Keratinocyte (primary cell): ENCODE measurements at regions not wholly inside any gene's neighbourhood (a gene's known extent, or its start where the extent isn't known, plus 50 kb on each side); places are given as distances from the start of the nearest gene placed in this dataset.

ENCODE experiments used
- DNase-seq: peaks from one replicate; pipeline ENCODE4 v3.0.0-alpha.2; 2011; ENCODE audit warnings: low read depth, missing footprints, low spot score
- FAIRE-seq: peaks from 2 replicates; lab custom pipeline; 2011; peaks lifted over from hg19 to GRCh38; lab: Jason Lieb, UNC
- H2AFZ ChIP-seq: 2 replicates; pipeline ENCODE4 v1.6.0; 2012; ENCODE audit warnings: low read length, control low read depth, inconsistent platforms; ENCODE audit not compliant: control insufficient read depth
- H3K27ac ChIP-seq: 2 replicates; pipeline ENCODE4 v1.5.1; 2011; ENCODE audit warnings: low read length; ENCODE audit not compliant: control insufficient read depth, insufficient read depth
- H3K27me3 ChIP-seq: 3 replicates; pipeline ENCODE4 v1.6.0; 2011; ENCODE audit warnings: low read length; ENCODE audit not compliant: control insufficient read depth, insufficient read depth; ENCODE audit errors: extremely low read depth
- H3K36me3 ChIP-seq, 2 experiments: 2 replicates in 1 of 2; 3 replicates in 1 of 2; pipeline ENCODE4 v1.5.1; 2011; ENCODE audit warnings: low read length in 2 of 2, mild to moderate bottlenecking in 1 of 2; ENCODE audit not compliant: control insufficient read depth in 2 of 2, insufficient read depth in 2 of 2; ENCODE audit errors: extremely low read depth in 1 of 2
- H3K4me1 ChIP-seq: 3 replicates; pipeline ENCODE4 v1.5.1; 2011; ENCODE audit warnings: low read length; ENCODE audit not compliant: control insufficient read depth, insufficient read depth; ENCODE audit errors: extremely low read depth
- H3K4me2 ChIP-seq: 3 replicates; pipeline ENCODE4 v1.6.0; 2011; ENCODE audit warnings: low read depth, low read length; ENCODE audit not compliant: control insufficient read depth, insufficient read depth; ENCODE audit errors: extremely low read depth
- H3K4me3 ChIP-seq, 3 experiments: fragments of 200-600 bp in 1 of 3; sonication (generic) in 1 of 3; 2 replicates in 2 of 3; 3 replicates in 1 of 3; pipeline ENCODE4 v1.5.1; 2011 to 2016; ENCODE audit warnings: low read length in 3 of 3, mild to moderate bottlenecking in 3 of 3, control low read depth in 2 of 3, inconsistent platforms in 1 of 3, low read depth in 1 of 3, mixed read lengths in 1 of 3, mixed run types in 1 of 3, moderate library complexity in 1 of 3; ENCODE audit not compliant: control insufficient read depth in 2 of 3, insufficient read depth in 2 of 3; ENCODE audit errors: extremely low read depth in 1 of 3
- H3K79me2 ChIP-seq: 2 replicates; pipeline ENCODE4 v1.6.0; 2012; ENCODE audit warnings: low read length; ENCODE audit not compliant: control insufficient read depth, insufficient read depth
- H3K9ac ChIP-seq: 3 replicates; pipeline ENCODE4 v1.6.0; 2011; ENCODE audit warnings: low read length; ENCODE audit not compliant: control insufficient read depth, insufficient read depth; ENCODE audit errors: extremely low read depth
- H3K9me1 ChIP-seq: 3 replicates; pipeline ENCODE4 v1.6.0; 2011; ENCODE audit warnings: low read length; ENCODE audit not compliant: control insufficient read depth, insufficient read depth; ENCODE audit errors: extremely low read depth
- H3K9me3 ChIP-seq: 2 replicates; pipeline ENCODE4 v1.5.1; 2012; ENCODE audit warnings: low read depth, low read length; ENCODE audit not compliant: control insufficient read depth
- H4K20me1 ChIP-seq: 3 replicates; pipeline ENCODE4 v1.6.0; 2011; ENCODE audit warnings: low read length; ENCODE audit not compliant: control insufficient read depth, insufficient read depth; ENCODE audit errors: extremely low read depth
- CTCF ChIP-seq, 3 experiments: IDR thresholded peaks in 1 of 3; conservative IDR thresholded peaks in 1 of 3; optimal IDR thresholded peaks in 1 of 3; 2 replicates in 2 of 3; 3 replicates in 1 of 3; pipeline versions ENCODE3 to v1.5.1; 2011; ENCODE audit warnings: low read length in 3 of 3, mild to moderate bottlenecking in 3 of 3, moderate library complexity in 2 of 3, control low read depth in 1 of 3, inconsistent platforms in 1 of 3; ENCODE audit not compliant: insufficient read depth in 2 of 3; ENCODE audit errors: extremely low read depth in 1 of 3
- EZH2 ChIP-seq: IDR thresholded peaks from one replicate; pipeline ENCODE4 v1.6.1; 2012; ENCODE audit warnings: inconsistent platforms, mild to moderate bottlenecking, low read length, moderate library complexity
- dilution Hi-C: fragments of 300-500 bp; cut with MboI; formaldehyde crosslinking; loops from one replicate; pipeline ENCODE4 v1.7.0; 2020; ENCODE audit warnings: low sequenced_read_pairs; ENCODE audit not compliant: extremely low pct_ligation_motif_present

GRCh38 chr17:73984941-73985340, 218.5 kb upstream of the RPL38 start:
- no peak for FAIRE-seq
- dilution Hi-C loops = no loop called here

GRCh38 chr17:73985466-73986015, 217.9 kb upstream of the RPL38 start:
- Histone ChIP-seq H3K9me1 (no peaks in the 10 kb centered on the region), H3K79me2 (no peaks in the 10 kb centered on the region), H3K27me3 (no peaks in the 10 kb centered on the region), H3K9me3 (no peaks in the 10 kb centered on the region), H2AFZ (no peak overlapping the region), H4K20me1 (no peaks in the 10 kb centered on the region), H3K4me2 (no peak overlapping the region), H3K9ac (no peak overlapping the region), H3K4me1 (no peaks in the 10 kb centered on the region), H3K36me3 (no peaks in the 10 kb centered on the region), H3K27ac (no peak overlapping the region), H3K4me3 (no peak overlapping the region)
- dilution Hi-C loops = no loop called here
- DNase-seq = no peak
- no peak for FAIRE-seq
- no peak for TF ChIP-seq EZH2
- no peak for TF ChIP-seq CTCF (optimal IDR thresholded peaks at IDR 0.05 in 1 of 3, IDR thresholded peaks at IDR 0.05 in 1 of 3, conservative IDR thresholded peaks at IDR 0.05 in 1 of 3; ENCODE audit: extremely low read depth in 1 of 3, insufficient read depth in 2 of 3, low read length in 3 of 3)

More at GRCh38 chr17:73984941-73985340, 218.5 kb upstream of the RPL38 start:
- no peak overlapping the region for H3K27ac ChIP-seq
- no peaks in the 10 kb centered on the region for H3K36me3 ChIP-seq
- H3K79me2 ChIP-seq = no peaks in the 10 kb centered on the region
- H4K20me1 ChIP-seq = no peaks in the 10 kb centered on the region
- H3K4me3 ChIP-seq = no peak overlapping the region
- H3K4me2 ChIP-seq = no peak overlapping the region
- no peaks in the 10 kb centered on the region for H3K27me3 ChIP-seq
- DNase-seq = no peak
- no peaks in the 10 kb centered on the region for H3K9me3 ChIP-seq
- H3K9ac ChIP-seq = no peak overlapping the region
- TF ChIP-seq EZH2 (no peak), CTCF (optimal IDR thresholded peaks at IDR 0.05 in 1 of 3, IDR thresholded peaks at IDR 0.05 in 1 of 3, conservative IDR thresholded peaks at IDR 0.05 in 1 of 3; ENCODE audit: extremely low read depth in 1 of 3, insufficient read depth in 2 of 3, low read length in 3 of 3) (no peak)
- no peaks in the 10 kb centered on the region for H3K4me1 ChIP-seq
- H3K9me1 ChIP-seq = no peaks in the 10 kb centered on the region
- H2AFZ ChIP-seq = no peak overlapping the region
